Lower lobe of right lung (tissue), 2 donors: ENCODE measurements at regions not wholly inside any gene's neighbourhood (a gene's known extent, or its start where the extent isn't known, plus 50 kb on each side); places are given as distances from the start of the nearest gene placed in this dataset.

Experiments
- ATAC-seq, 2 donors: fragments of 200-7000 bp; cut with Tn5 transposase; one replicate each; pipeline ENCODE4 v1.9.1; 2020 to 2022; ENCODE audit warnings: mild to moderate bottlenecking in 2 of 2, moderate library complexity in 2 of 2
- DNase-seq: peaks from one replicate; pipeline ENCODE4 v3.0.0-alpha.2; 2020
- H3K27ac ChIP-seq: fragments of 200-600 bp; one replicate; pipeline ENCODE4 v1.8.0; 2022
- H3K27me3 ChIP-seq: fragments of 200-600 bp; one replicate; pipeline ENCODE4 v1.8.0; 2022; ENCODE audit warnings: low read depth
- H3K36me3 ChIP-seq: fragments of 200-600 bp; one replicate; pipeline ENCODE4 v1.8.0; 2022; ENCODE audit warnings: mild to moderate bottlenecking
- H3K4me1 ChIP-seq: fragments of 200-600 bp; one replicate; pipeline ENCODE4 v1.8.0; 2022
- H3K4me3 ChIP-seq: fragments of 200-600 bp; one replicate; pipeline ENCODE4 v1.8.0; 2022; ENCODE audit warnings: mild to moderate bottlenecking
- H3K9me3 ChIP-seq: fragments of 200-600 bp; one replicate; pipeline ENCODE4 v1.8.0; 2022
- CTCF ChIP-seq: fragments of 200-600 bp; IDR thresholded peaks from one replicate; pipeline ENCODE4 v1.8.0; 2022; ENCODE audit warnings: antibody characterized with exemption, mild to moderate bottlenecking
- intact Hi-C: fragments of 100-400 bp; cut with DNase I; formaldehyde crosslinking; loops from one replicate; pipeline ENCODE4 v1.11.0; 2022
- donor health status: DM: no; HTN: yes; CAD: no; lungs with severe emphysema.

GRCh38 chr1:25030674-25031589 is 100.9 kb upstream of the RUNX3 start:
- TF ChIP-seq CTCF: no peak
- Histone ChIP-seq H3K4me1 (peaks cover 57% of the 10 kb centered on the region), H3K36me3 (no peaks in the 10 kb centered on the region), H3K27me3 (no peaks in the 10 kb centered on the region), H3K27ac (no peak overlapping the region), H3K4me3 (no peak overlapping the region), H3K9me3 (no peaks in the 10 kb centered on the region)
- DNase-seq (no peak), ATAC-seq (no peak)
- intact Hi-C loops: no loop called here

- Histone ChIP-seq H3K27me3 (no peaks in the 10 kb centered on the region), H3K4me1 (peaks cover 57% of the 10 kb centered on the region), H3K9me3 (no peaks in the 10 kb centered on the region), H3K27ac (no peak overlapping the region), H3K4me3 (no peak overlapping the region), H3K36me3 (no peaks in the 10 kb centered on the region)
- no peak for TF ChIP-seq CTCF
- no peak for DNase-seq
- intact Hi-C loops: no loop called here
- ATAC-seq: no peak
These were observed 99.9 kb upstream of the RUNX3 start for GRCh38 chr1:25030012-25030411.

- no peak overlapping the region for H3K27ac ChIP-seq
- H3K4me1 ChIP-seq: peaks cover 48% of the 10 kb centered on the region
These were observed 99.0 kb upstream of the RUNX3 start for GRCh38 chr1:25028907-25029599.

GRCh38 chr1:25028587-25028906 is 98.5 kb upstream of the RUNX3 start:
- intact Hi-C loops: no loop called here
- TF ChIP-seq CTCF: no peak
- ATAC-seq (no peak), DNase-seq (no peak)
- Histone ChIP-seq H3K4me1 (peaks cover 48% of the 10 kb centered on the region), H3K27ac (no peak overlapping the region), H3K4me3 (no peak overlapping the region), H3K36me3 (no peaks in the 10 kb centered on the region), H3K27me3 (no peaks in the 10 kb centered on the region), H3K9me3 (no peaks in the 10 kb centered on the region)

More at GRCh38 chr1:25028907-25029599, 99.0 kb upstream of the RUNX3 start:
- intact Hi-C loops: no loop called here
- Histone ChIP-seq H3K4me3 (no peak overlapping the region), H3K27me3 (no peaks in the 10 kb centered on the region), H3K36me3 (no peaks in the 10 kb centered on the region), H3K9me3 (no peaks in the 10 kb centered on the region)
- ATAC-seq: no peak
- no peak for TF ChIP-seq CTCF
- DNase-seq: no peak

GRCh38 chr1:25027822-25028586 is 97.9 kb upstream of the RUNX3 start:
- Histone ChIP-seq H3K27ac (no peak overlapping the region), H3K9me3 (no peaks in the 10 kb centered on the region), H3K4me3 (no peak overlapping the region), H3K27me3 (no peaks in the 10 kb centered on the region), H3K4me1 (peaks cover 50% of the 10 kb centered on the region), H3K36me3 (no peaks in the 10 kb centered on the region)
- DNase-seq: no peak
- intact Hi-C loops: no loop called here
- ATAC-seq: no peak
- no peak for TF ChIP-seq CTCF
